SK-N-SH (cell line): ENCODE measurements at regions not wholly inside any gene's neighbourhood (a gene's known extent, or its start where the extent isn't known, plus 50 kb on each side); places are given as distances from the start of the nearest gene placed in this dataset.

Experiments
- CHD2 ChIP-seq: fragments of 150-350 bp; IDR thresholded peaks from 2 replicates; pipeline ENCODE4 v1.6.1; 2018; ENCODE audit warnings: low read length; ENCODE audit not compliant: partially characterized antibody
- EZH2phosphoT487 ChIP-seq: fragments of 200-600 bp; sonication (generic); IDR thresholded peaks from 2 replicates; pipeline ENCODE4 v1.6.1; 2017; ENCODE audit warnings: low read depth, mixed run types, mild to moderate bottlenecking, antibody characterized with exemption, moderate library complexity, borderline replicate concordance
- MAX ChIP-seq: IDR thresholded peaks from 2 replicates; pipeline ENCODE4 v1.4.0; 2012; ENCODE audit warnings: low read depth
- MXI1 ChIP-seq: IDR thresholded peaks from 2 replicates; pipeline ENCODE4 v1.6.1; 2012; ENCODE audit warnings: mild to moderate bottlenecking, low read depth, low read length, improper control_type of control experiment
- POLR2AphosphoS5 ChIP-seq: IDR thresholded peaks from 2 replicates; pipeline ENCODE4 v1.6.1; 2012; ENCODE audit warnings: low read depth, low read length
- RFX5 ChIP-seq: IDR thresholded peaks from 2 replicates; pipeline ENCODE4 v1.6.1; 2012; ENCODE audit warnings: mild to moderate bottlenecking, improper control_type of control experiment, low read length
- TAF1 ChIP-seq: IDR thresholded peaks from 2 replicates; pipeline ENCODE4 v1.6.1; 2012; ENCODE audit warnings: low read depth, mild to moderate bottlenecking, low read length, moderate library complexity, borderline replicate concordance
- TCF12 ChIP-seq: IDR thresholded peaks from 2 replicates; pipeline ENCODE4 v1.4.0; 2012
- TEAD4 ChIP-seq: IDR thresholded peaks from 2 replicates; pipeline ENCODE4 v1.4.0; 2012; ENCODE audit warnings: mild to moderate bottlenecking, borderline replicate concordance; ENCODE audit not compliant: insufficient read depth
- TF ChIP-seq, protein P1 (sequence below): fragments of 200-600 bp; sonication (generic); IDR thresholded peaks from 2 replicates; pipeline ENCODE4 v1.6.1; 2017; ENCODE audit warnings: antibody characterized with exemption, mild to moderate bottlenecking, moderate library complexity
- TF ChIP-seq, protein P2 (sequence below): IDR thresholded peaks from 2 replicates; pipeline ENCODE4 v1.6.1; 2012; ENCODE audit warnings: mild to moderate bottlenecking, low read depth, low read length, moderate library complexity

DNA sequence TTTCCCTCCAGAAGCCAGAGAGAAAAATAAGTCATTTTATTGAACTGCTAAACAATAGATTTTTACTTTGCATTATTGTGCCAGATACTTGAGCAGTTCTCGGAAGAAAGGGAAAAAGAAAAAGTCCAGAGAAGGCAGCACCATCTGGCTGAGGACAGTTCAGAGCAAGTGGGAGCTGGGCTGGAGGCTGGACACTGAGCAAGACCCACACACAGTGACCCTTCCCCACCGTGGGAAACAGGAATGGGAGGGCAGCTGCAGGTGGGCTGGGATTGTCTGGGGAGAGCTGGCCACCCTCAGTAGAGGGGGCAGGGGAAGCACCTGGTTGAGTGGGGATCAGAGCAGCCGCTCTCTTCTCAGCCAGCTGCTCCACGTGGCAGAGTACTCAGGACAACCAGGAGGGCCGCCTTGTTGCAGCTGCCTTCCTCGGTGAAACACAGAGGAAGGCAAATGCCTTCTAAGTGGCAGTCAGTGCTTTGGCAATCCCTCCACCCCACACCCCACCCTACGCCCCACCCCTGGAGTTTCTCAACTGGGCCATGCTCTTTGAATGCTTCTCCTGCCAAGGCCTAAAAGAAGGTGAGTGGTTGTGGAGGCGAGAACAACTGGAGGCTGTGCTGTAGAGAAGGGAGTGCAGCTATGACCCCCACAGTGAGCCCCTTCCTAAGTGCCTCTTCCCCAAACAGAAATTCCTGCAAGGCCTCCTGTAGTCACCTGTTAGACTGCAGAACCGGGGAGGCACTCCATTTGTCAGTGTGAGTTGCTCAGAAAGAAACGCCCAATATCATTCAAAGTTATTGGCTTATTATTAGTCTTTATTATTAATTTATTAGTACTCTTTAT lies 179.3 kb downstream of the ZIC5 start:
- TF ChIP-seq, protein P1, sequence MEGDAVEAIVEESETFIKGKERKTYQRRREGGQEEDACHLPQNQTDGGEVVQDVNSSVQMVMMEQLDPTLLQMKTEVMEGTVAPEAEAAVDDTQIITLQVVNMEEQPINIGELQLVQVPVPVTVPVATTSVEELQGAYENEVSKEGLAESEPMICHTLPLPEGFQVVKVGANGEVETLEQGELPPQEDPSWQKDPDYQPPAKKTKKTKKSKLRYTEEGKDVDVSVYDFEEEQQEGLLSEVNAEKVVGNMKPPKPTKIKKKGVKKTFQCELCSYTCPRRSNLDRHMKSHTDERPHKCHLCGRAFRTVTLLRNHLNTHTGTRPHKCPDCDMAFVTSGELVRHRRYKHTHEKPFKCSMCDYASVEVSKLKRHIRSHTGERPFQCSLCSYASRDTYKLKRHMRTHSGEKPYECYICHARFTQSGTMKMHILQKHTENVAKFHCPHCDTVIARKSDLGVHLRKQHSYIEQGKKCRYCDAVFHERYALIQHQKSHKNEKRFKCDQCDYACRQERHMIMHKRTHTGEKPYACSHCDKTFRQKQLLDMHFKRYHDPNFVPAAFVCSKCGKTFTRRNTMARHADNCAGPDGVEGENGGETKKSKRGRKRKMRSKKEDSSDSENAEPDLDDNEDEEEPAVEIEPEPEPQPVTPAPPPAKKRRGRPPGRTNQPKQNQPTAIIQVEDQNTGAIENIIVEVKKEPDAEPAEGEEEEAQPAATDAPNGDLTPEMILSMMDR, result no peak
- no peak for TF ChIP-seq TAF1
- TF ChIP-seq POLR2AphosphoS5, result no peak
- TF ChIP-seq MAX, result no peak
- TF ChIP-seq MXI1, result no peak
- no peak for TF ChIP-seq CHD2
- TF ChIP-seq, protein P2, sequence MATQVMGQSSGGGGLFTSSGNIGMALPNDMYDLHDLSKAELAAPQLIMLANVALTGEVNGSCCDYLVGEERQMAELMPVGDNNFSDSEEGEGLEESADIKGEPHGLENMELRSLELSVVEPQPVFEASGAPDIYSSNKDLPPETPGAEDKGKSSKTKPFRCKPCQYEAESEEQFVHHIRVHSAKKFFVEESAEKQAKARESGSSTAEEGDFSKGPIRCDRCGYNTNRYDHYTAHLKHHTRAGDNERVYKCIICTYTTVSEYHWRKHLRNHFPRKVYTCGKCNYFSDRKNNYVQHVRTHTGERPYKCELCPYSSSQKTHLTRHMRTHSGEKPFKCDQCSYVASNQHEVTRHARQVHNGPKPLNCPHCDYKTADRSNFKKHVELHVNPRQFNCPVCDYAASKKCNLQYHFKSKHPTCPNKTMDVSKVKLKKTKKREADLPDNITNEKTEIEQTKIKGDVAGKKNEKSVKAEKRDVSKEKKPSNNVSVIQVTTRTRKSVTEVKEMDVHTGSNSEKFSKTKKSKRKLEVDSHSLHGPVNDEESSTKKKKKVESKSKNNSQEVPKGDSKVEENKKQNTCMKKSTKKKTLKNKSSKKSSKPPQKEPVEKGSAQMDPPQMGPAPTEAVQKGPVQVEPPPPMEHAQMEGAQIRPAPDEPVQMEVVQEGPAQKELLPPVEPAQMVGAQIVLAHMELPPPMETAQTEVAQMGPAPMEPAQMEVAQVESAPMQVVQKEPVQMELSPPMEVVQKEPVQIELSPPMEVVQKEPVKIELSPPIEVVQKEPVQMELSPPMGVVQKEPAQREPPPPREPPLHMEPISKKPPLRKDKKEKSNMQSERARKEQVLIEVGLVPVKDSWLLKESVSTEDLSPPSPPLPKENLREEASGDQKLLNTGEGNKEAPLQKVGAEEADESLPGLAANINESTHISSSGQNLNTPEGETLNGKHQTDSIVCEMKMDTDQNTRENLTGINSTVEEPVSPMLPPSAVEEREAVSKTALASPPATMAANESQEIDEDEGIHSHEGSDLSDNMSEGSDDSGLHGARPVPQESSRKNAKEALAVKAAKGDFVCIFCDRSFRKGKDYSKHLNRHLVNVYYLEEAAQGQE, result no peak
- no peak for TF ChIP-seq TEAD4
- TF ChIP-seq TCF12, result no peak
- TF ChIP-seq RFX5, result no peak
- TF ChIP-seq EZH2phosphoT487, result no peak
